HepG2 (cell line): ENCODE measurements at regions not wholly inside any gene's neighbourhood (a gene's known extent, or its start where the extent isn't known, plus 50 kb on each side); places are given as distances from the start of the nearest gene placed in this dataset.
A peak's percentile ranks its signal among the peaks of the same experiment; 100 is the strongest.

Experiments used
- ATAC-seq: fragments of 200-7000 bp; cut with Tn5 transposase; 3 replicates; pipeline ENCODE4 v1.9.1; 2020; ENCODE audit warnings: mild to moderate bottlenecking, moderate library complexity
- BruUV-seq: library from RNA; stranded (reverse); fragments of 400-500 nt; replicated peaks from 2 replicates; lab custom pipeline; 2021; lab: Mats Ljungman, UMichigan
- CTCF ChIA-PET: fragments of 300-600 bp; formaldehyde crosslinking; extraction: SDS; loops from one replicate; lab custom pipeline; 2021; ENCODE audit warnings: low total read pairs, inconsistent platforms, low intra/inter-chr PET ratio; lab: Yijun Ruan, JAX
- POLR2A ChIA-PET: fragments of 350-600 bp; sonication (Branson Sonifier 250); formaldehyde crosslinking; loops from one replicate; lab custom pipeline; 2020; ENCODE audit warnings: antibody characterized with exemption, inconsistent platforms; lab: Yijun Ruan, JAX
- DNase-seq: peaks from one replicate; pipeline ENCODE4 v3.0.0-alpha.2; 2015; ENCODE audit warnings: low spot score
- FAIRE-seq: peaks from 3 replicates; lab custom pipeline; 2011; peaks lifted over from hg19 to GRCh38; lab: Jason Lieb, UNC
- H2AFZ ChIP-seq: one replicate; pipeline ENCODE4 v1.6.1; 2011; ENCODE audit warnings: low read length, inconsistent platforms
- H3K27ac ChIP-seq: fragments of 300-600 bp; 3 replicates; pipeline ENCODE4 v1.8.0; 2011; ENCODE audit warnings: mixed run types, mild to moderate bottlenecking, mixed read lengths, low read length, inconsistent platforms; ENCODE audit not compliant: insufficient read depth; ENCODE audit errors: extremely low read length
- H3K27me3 ChIP-seq, 2 experiments: fragments of 200-600 bp in 1 of 2; 2 replicates in 1 of 2; 3 replicates in 1 of 2; pipeline versions ENCODE4 v1.6.0 to v1.8.0; 2011; ENCODE audit warnings: low read length in 2 of 2, mild to moderate bottlenecking in 2 of 2, moderate library complexity in 2 of 2, inconsistent platforms in 1 of 2; ENCODE audit not compliant: insufficient read depth in 2 of 2, control insufficient read depth in 1 of 2
- H3K36me3 ChIP-seq, 2 experiments: fragments of 200-600 bp in 1 of 2; replicated peaks in 1 of 2; 2 replicates in 1 of 2; 3 replicates in 1 of 2; pipeline versions ENCODE4 v1.5.1 to v1.8.0; 2011; ENCODE audit warnings: low read length in 2 of 2, inconsistent platforms in 1 of 2; ENCODE audit not compliant: insufficient read depth in 2 of 2, control insufficient read depth in 1 of 2
- H3K4me1 ChIP-seq: 2 replicates; pipeline ENCODE4 v1.5.1; 2012; ENCODE audit warnings: low read length, inconsistent platforms; ENCODE audit not compliant: insufficient read depth
- H3K4me2 ChIP-seq: 2 replicates; pipeline ENCODE4 v1.6.0; 2011; ENCODE audit warnings: low read depth, low read length, inconsistent platforms
- H3K4me3 ChIP-seq, 3 experiments: fragments of 200-600 bp in 1 of 3; sonication (generic), shearing (Covaris generic) in 1 of 3; replicated peaks in 1 of 3; 2 replicates each; pipeline ENCODE4 v1.5.1; 2011 to 2016; ENCODE audit warnings: low read length in 3 of 3, inconsistent platforms in 2 of 3, low read depth in 2 of 3, mild to moderate bottlenecking in 2 of 3, control low read depth in 1 of 3, mixed read lengths in 1 of 3; ENCODE audit not compliant: insufficient read depth in 1 of 3
- H3K79me2 ChIP-seq: one replicate; pipeline ENCODE4 v1.6.1; 2011; ENCODE audit warnings: low read length, inconsistent platforms; ENCODE audit not compliant: insufficient read depth
- H3K9ac ChIP-seq: 2 replicates; pipeline ENCODE4 v1.6.0; 2011; ENCODE audit warnings: mild to moderate bottlenecking, low read depth, low read length, inconsistent platforms; ENCODE audit not compliant: insufficient read depth
- H3K9me3 ChIP-seq: 2 replicates; pipeline ENCODE4 v1.5.1; 2012; ENCODE audit warnings: mild to moderate bottlenecking, low read length
- H4K20me1 ChIP-seq: 2 replicates; pipeline ENCODE4 v1.6.0; 2011; ENCODE audit warnings: inconsistent platforms, mild to moderate bottlenecking, low read length, moderate library complexity; ENCODE audit not compliant: insufficient read depth
- ATF7 ChIP-seq, 2 experiments: fragments of 450-650 bp in 1 of 2; sonication (generic) in 1 of 2; formaldehyde crosslinking in 1 of 2; IDR thresholded peaks; 2 replicates each; pipeline versions ENCODE4 v1.4.0 to v1.6.1; 2016 to 2020; ENCODE audit warnings: antibody characterized with exemption in 1 of 2, mild to moderate bottlenecking in 1 of 2, missing genetic modification reagents in 1 of 2
- IRF2 ChIP-seq: IDR thresholded peaks from 2 replicates; pipeline ENCODE4 v1.6.1; 2018; ENCODE audit warnings: missing genetic modification reagents, missing compliant biosample characterization
- NFIC ChIP-seq: IDR thresholded peaks from 2 replicates; pipeline ENCODE4 v1.6.1; 2012; ENCODE audit warnings: mild to moderate bottlenecking, low read length, inconsistent platforms
- NR2F6 ChIP-seq, 2 experiments: IDR thresholded peaks; 2 replicates each; pipeline ENCODE4 v1.6.1; 2016; ENCODE audit warnings: antibody characterized with exemption in 1 of 2, mild to moderate bottlenecking in 1 of 2
- ZNF484 ChIP-seq: sonication (generic); formaldehyde crosslinking; IDR thresholded peaks from 2 replicates; pipeline ENCODE4 v1.5.1; 2020; ENCODE audit warnings: mild to moderate bottlenecking, low read depth, missing genetic modification reagents, borderline replicate concordance
- ZNF530 ChIP-seq: sonication (generic); formaldehyde crosslinking; IDR thresholded peaks from 2 replicates; pipeline ENCODE4 v1.5.0; 2020; ENCODE audit warnings: low read depth, mild to moderate bottlenecking, missing genetic modification reagents
- ZNF644 ChIP-seq: IDR thresholded peaks from 2 replicates; pipeline ENCODE4 v1.6.1; 2016; ENCODE audit warnings: low read depth
- ZNF674 ChIP-seq: sonication (generic); formaldehyde crosslinking; IDR thresholded peaks from 2 replicates; pipeline ENCODE4 v1.5.0; 2020; ENCODE audit warnings: low read depth, mild to moderate bottlenecking, missing genetic modification reagents
- ZNF841 ChIP-seq: sonication (generic); formaldehyde crosslinking; IDR thresholded peaks from 2 replicates; pipeline ENCODE4 v1.8.1; 2023; ENCODE audit warnings: missing genetic modification reagents, borderline replicate concordance
- WGBS: methylation state at CpG from one replicate; pipeline ENCODE4 v1.1.6; 2017; ENCODE audit warnings: low lambda C conversion rate; 5-methylcytosine and 5-hydroxymethylcytosine counted together
- in situ Hi-C: cut with HindIII; loops from 2 replicates; pipeline ENCODE4 v1.10.0; 2017; ENCODE audit warnings: low pct_unique_long_range_greater_than_20kb; ENCODE audit not compliant: extremely low pct_ligation_motif_present
- intact Hi-C: fragments of 100-400 bp; cut with micrococcal nuclease; formaldehyde crosslinking; loops from one replicate; pipeline ENCODE4 v1.10.0; 2022; ENCODE audit not compliant: unreplicated experiment
- TF ChIP-seq, protein P1 (sequence below): IDR thresholded peaks from 2 replicates; pipeline ENCODE4 v1.6.1; 2012; ENCODE audit warnings: low read length, improper control_type of control experiment

DNA sequence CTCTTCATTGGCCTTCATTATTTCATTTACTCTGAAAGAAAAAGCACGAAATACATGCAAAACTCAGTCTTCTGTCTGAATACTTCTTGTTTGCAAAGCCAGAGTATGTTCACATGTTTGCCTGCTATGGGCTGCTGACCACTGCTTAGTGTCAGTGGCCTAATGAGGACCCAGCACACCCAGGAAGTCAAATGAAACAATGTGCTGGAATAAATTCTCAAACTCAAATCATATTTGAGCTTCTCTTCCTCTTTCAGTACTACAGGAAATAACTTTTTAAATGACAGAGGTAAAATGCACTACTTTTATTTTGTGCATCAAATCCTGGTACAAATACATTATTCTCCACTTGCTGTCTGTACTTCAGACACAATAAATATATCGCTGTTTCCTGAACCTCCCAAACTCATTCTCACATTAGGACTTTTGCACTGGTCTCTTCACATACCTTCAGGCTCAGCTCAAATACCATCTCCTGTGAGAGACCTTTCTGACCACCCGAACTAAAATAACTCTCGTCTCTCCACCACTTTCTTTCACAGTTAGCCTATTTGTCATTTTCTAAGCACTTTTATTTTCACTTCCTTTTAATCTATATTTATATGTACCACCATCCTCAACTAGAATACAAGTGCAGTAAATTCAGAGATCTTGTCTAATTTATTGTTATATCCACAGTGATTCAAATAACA is 176.8 kb downstream of the TUSC7 start (continued):
- TF ChIP-seq ZNF841 (no peak), ZNF644 (CRISPR knock-in tag) (no peak), NR2F6 (IDR thresholded peaks at IDR 0.05) (no peak), NR2F6 (CRISPR knock-in tag; IDR thresholded peaks at IDR 0.05) (no peak), ZNF674 (CRISPR knock-in tag) (no peak)
- TF ChIP-seq, all 625 proteins: peak for 0

DNA sequence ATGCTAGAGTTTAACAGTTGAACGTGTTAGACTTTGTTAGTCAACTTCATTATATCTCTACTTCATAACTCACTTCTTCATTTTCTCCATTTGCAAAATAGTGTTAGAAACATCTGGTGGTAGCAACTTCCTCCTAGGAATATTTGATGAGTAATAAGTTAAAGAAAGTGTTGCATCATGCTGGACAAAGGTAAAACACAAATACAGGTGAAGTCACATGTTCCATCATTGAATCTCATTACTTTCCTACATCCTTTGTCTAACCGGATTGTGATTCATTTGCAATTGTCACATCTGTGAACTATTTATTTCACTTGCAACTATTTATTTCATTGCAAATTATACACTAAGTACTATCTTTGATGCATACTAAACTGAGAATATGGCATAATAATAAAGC is 186.5 kb downstream of the TUSC7 start:
- Histone ChIP-seq H3K4me1 (no peaks in the 10 kb centered on the region), H3K9me3 (no peaks in the 10 kb centered on the region), H3K79me2 (no peaks in the 10 kb centered on the region), H4K20me1 (no peaks in the 10 kb centered on the region), H3K27me3 (no peaks in the 10 kb centered on the region), H3K4me3 (no peak overlapping the region), H3K27ac (no peak overlapping the region), H2AFZ (no peak overlapping the region), H3K4me2 (no peak overlapping the region), H3K36me3 (no peaks in the 10 kb centered on the region), H3K9ac (no peak overlapping the region)
- ATAC-seq (no peak), DNase-seq (no peak), FAIRE-seq (no peak)
- ChIA-PET POLR2A (no interaction called here), CTCF (no interaction called here)
- in situ Hi-C loops (no loop called here), intact Hi-C loops (no loop called here)
- TF ChIP-seq ATF7 (IDR thresholded peaks at IDR 0.05) (0 out of 2 replicates have a peak, but pooled peaks have one; percentile 8), ATF7 (CRISPR knock-in tag; IDR thresholded peaks at IDR 0.05) (no peak), IRF2 (no peak)
- WGBS: 29% methylated on average over 2 of the region's 2 CpGs
- no TSS peak for BruUV-seq

DNA sequence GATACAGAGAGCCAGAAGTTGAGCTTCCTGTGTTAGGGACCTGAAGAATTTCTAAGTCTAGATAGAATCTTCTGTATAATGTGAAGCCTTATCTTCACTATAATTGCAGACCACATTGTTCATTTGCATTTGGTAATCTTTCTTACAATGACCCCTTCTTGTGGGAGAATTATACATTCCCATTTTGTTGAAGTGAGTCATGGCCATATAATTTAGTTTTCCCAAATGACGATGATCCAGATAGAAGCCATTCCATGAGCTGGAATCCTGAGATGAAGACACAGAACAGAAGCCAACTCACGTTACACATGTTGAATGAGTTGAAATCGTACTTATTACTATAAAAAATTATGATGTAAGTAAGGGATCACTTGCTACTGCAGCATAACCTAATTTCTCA is 187.8 kb downstream of the TUSC7 start:
- ATAC-seq (no peak), FAIRE-seq (no peak), DNase-seq (no peak)
- no peaks in the 10 kb centered on the region for H3K79me2 ChIP-seq
- no peaks in the 10 kb centered on the region for H3K27me3 ChIP-seq
- no peak overlapping the region for H3K9ac ChIP-seq
- TF ChIP-seq, protein P1, sequence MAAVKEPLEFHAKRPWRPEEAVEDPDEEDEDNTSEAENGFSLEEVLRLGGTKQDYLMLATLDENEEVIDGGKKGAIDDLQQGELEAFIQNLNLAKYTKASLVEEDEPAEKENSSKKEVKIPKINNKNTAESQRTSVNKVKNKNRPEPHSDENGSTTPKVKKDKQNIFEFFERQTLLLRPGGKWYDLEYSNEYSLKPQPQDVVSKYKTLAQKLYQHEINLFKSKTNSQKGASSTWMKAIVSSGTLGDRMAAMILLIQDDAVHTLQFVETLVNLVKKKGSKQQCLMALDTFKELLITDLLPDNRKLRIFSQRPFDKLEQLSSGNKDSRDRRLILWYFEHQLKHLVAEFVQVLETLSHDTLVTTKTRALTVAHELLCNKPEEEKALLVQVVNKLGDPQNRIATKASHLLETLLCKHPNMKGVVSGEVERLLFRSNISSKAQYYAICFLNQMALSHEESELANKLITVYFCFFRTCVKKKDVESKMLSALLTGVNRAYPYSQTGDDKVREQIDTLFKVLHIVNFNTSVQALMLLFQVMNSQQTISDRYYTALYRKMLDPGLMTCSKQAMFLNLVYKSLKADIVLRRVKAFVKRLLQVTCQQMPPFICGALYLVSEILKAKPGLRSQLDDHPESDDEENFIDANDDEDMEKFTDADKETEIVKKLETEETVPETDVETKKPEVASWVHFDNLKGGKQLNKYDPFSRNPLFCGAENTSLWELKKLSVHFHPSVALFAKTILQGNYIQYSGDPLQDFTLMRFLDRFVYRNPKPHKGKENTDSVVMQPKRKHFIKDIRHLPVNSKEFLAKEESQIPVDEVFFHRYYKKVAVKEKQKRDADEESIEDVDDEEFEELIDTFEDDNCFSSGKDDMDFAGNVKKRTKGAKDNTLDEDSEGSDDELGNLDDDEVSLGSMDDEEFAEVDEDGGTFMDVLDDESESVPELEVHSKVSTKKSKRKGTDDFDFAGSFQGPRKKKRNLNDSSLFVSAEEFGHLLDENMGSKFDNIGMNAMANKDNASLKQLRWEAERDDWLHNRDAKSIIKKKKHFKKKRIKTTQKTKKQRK: no peak
- TF ChIP-seq NFIC: no peak
- TF ChIP-seq ZNF484 (CRISPR knock-in tag): no peak
- no peak for TF ChIP-seq ZNF530
- H3K4me3 ChIP-seq: no peak overlapping the region
- intact Hi-C loops (no loop called here), in situ Hi-C loops (no loop called here)
- 0% methylated on average over 3 of the region's 3 CpGs for WGBS
- ChIA-PET POLR2A (no interaction called here), CTCF (no interaction called here)
- no TSS peak for BruUV-seq
- no peaks in the 10 kb centered on the region for H3K36me3 ChIP-seq
- no peak overlapping the region for H3K27ac ChIP-seq
- no peak overlapping the region for H3K4me2 ChIP-seq
- H4K20me1 ChIP-seq: no peaks in the 10 kb centered on the region
- no peaks in the 10 kb centered on the region for H3K4me1 ChIP-seq
- H3K9me3 ChIP-seq: no peaks in the 10 kb centered on the region
- H2AFZ ChIP-seq: no peak overlapping the region
